Left renal cortex interstitium (tissue), 4 donors: ENCODE measurements at regions not wholly inside any gene's neighbourhood (a gene's known extent, or its start where the extent isn't known, plus 50 kb on each side); places are given as distances from the start of the nearest gene placed in this dataset.

Experiments
- DNase-seq, 4 donors: peaks; one replicate each; pipeline ENCODE4 v3.0.0-alpha.2; 2013; ENCODE audit warnings: low read depth in 4 of 4, low spot score in 2 of 4, missing footprints in 1 of 4

DNA sequence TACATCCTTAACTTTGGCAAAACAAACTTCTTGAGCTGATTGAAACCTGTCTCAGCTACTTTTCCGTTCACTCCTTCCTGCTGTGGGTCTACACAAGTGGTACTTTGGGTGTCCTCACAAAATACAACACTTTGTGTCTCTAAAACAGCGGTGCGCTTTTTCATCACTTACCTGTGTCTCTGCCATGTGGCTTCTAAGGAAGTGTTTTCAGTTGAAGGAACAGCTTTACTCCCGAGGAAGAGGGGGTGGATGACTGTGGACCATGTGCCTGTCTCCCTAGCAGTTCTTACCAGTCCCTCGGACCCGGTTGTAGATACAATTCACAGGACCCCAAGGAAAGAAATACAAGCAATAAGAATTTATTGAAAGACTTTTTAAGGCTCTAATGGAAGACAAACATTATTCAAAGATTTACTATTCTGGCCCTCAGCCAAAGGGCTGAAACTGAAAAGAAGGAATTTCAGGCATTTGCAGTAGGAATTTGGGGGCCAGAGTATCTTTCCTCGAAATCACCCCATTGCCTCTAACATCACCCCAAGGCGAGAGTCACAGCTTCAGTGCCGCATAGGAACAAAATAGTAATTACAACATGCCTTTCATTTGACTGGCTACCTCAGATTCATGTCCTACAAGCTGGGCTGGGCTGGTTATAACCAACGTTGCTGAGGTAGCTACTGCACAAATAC lies 246.3 kb downstream of the ACTR3B start:
- DNase-seq: no peak

DNA sequence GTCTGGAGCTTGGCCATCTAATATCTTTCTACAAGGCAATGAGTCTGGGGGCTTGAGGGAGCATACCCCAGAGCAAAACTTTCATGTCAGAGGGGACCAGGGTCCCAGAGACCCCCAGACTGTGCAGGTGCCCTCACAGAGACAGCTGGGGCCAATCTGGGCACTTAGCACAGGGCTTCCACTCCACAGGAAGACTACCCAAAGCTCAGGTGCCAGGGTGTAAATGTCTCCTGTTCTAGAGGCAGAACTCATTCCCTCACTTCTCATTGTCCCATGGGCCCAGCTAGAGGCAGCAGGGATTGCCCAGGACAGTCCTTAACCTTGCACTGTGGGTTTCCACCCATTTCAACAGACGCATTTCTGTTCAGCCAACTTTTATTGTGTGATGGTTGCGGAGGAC lies 246.9 kb downstream of the ACTR3B start:
- no peak for DNase-seq

DNA sequence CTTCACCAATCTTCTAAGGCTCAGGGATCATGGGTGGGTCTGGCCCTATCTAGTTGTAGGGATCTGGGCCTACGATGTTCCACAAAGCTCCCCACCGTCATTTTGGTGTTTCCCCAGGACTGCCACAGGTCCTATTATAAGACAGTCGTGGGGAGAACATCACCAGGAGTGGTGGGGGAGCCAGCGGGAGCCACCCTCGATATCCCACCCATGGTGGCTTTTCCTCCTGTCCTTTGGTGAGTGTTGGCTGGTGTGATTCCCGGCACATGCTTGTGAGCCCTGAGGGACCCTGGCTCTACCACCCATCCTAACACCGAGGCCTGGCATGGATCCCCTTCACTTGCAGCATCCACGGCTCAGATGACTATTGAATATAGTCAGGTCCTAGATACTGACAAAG lies 247.4 kb downstream of the ACTR3B start:
- no peak for DNase-seq

GRCh38 chr7:153010416-153010815 lies 250.9 kb downstream of the ACTR3B start:
- no peak for DNase-seq

GRCh38 chr7:153012203-153012602 lies 252.7 kb downstream of the ACTR3B start:
- no peak for DNase-seq

DNA sequence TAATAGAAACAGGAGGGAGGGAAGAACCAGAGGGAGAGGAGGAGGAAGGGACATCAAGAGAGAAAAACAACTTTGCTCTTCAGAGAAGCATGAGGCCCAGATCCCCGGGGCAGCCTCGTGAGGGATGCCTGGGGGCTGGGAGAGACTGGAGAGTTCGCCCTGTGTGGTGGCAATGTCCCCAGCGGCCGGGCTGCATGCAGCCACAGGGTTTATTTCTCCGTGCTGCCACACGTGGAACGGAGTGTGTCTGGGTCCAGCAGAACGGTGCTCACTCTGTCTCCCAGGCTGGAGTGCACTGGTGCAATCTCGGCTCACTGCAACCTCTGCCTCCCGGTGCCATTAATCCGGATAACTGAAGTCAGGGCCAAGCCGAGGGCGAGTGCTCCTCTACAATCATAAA lies 257.7 kb downstream of the ACTR3B start:
- no peak for DNase-seq

DNA sequence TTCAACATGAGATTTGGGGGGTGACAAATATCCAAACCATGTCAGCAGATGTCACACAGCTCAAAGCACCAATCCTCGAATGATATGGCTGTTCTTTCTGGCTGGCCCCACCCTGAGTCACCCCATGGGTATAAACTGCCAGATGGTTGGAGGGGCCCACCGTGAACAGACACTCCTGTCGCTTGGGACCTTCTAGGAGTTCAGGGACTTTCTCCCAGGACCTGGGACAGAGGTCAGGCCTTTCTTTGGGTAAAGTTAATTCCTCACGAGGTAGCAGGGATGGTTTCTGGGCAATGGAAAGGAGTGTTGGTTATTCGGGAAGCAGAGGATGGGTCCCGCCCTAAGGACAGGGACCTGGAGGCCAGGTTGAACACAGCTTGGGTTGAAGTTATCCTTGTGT lies 262.0 kb downstream of the ACTR3B start:
- DNase-seq: no peak

DNA sequence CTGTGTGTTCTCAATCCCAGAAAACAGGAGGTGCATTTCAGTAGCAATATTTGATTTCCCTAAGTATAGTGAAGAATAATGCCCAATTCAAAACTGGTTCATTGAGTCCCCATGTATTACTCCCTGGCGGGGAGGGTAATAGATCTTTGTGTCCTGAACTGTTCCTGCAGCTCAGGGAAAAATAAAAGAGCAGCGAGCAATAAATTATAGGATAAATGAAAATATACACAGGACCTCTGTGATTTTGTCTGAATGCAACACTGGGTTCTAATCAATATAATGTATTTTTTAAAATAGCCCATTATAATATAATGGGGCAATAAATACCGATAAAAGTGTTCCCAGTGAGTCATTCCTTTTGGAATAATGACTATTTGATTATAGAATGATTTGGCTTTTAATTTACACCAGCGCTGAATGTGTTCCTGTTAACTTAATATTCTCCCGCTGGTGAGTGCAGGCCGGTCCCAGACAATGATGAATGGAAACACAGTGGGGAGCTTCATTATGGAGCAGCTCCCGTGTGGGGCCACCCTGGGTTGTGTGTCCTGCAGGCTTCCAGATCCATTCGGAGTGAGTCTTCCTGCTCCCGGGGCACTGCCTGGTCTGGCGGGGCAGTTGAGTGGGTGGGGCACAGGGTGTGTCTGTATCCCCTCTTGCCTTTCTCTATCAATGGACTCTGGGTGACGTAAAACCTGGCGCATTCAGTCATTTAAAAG lies 263.1 kb downstream of the ACTR3B start:
- no peak for DNase-seq

GRCh38 chr7:153023194-153023592 lies 263.6 kb downstream of the ACTR3B start:
- DNase-seq: no peak

- no peak for DNase-seq
Observed at GRCh38 chr7:153027210-153027609, 267.7 kb downstream of the ACTR3B start.

GRCh38 chr7:153027904-153028303 lies 268.4 kb downstream of the ACTR3B start:
- DNase-seq: no peak

GRCh38 chr7:153030976-153031375 lies 271.4 kb downstream of the ACTR3B start:
- no peak for DNase-seq

DNA sequence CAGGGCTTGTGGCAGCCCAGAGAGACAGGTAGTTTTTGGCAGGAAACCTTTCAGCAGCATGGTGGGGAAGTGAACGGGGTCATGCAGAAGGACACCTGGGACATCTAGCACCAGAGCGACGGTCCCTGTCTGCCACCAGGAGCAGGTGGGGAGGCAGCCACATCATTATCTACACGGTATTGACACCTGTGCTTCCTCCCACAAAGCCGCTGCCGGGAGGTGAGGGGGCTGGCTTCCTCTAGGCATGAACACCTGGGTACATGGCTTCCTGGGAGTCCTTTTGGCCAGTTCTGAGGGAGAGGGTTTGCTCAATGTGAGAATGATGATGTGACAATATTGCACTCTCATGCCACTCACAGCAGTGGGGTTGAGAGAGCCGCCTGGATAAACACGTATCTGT lies 275.2 kb downstream of the ACTR3B start:
- DNase-seq: no peak

DNA sequence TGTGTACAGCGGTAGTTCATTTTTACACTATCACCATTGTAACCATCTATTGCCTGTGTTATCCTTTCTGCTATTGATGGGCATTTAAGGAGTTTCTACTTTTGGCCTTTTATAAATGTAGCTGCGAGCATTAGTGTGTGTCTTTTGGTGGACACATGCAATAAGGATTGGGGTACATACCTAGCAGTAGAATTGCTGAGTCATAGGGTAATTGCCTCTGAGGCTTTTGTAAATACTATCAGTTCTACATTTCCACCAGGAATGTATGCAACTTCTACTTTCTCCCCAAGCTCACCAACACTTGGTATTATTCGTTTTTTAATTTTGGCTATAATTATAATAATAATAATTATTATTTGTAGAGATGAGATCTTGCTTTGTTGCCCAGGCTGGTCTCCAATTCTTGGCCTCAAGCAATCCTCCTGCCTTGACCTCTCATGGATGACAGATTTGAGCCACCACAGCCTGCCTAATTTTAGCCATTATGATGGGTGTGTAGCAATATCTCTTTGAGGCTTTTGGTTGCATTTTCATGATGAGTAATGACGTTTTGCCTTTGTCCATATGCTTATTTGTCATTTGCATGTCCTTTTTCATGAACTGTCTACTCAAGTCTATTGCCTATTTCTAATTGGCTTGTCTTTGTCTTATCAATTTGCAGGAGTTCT lies 277.0 kb downstream of the ACTR3B start:
- no peak for DNase-seq

- DNase-seq: no peak
Observed at GRCh38 chr7:153043440-153043839, 283.9 kb downstream of the ACTR3B start.

GRCh38 chr7:153044981-153045380 lies 285.4 kb downstream of the ACTR3B start:
- no peak for DNase-seq

DNA sequence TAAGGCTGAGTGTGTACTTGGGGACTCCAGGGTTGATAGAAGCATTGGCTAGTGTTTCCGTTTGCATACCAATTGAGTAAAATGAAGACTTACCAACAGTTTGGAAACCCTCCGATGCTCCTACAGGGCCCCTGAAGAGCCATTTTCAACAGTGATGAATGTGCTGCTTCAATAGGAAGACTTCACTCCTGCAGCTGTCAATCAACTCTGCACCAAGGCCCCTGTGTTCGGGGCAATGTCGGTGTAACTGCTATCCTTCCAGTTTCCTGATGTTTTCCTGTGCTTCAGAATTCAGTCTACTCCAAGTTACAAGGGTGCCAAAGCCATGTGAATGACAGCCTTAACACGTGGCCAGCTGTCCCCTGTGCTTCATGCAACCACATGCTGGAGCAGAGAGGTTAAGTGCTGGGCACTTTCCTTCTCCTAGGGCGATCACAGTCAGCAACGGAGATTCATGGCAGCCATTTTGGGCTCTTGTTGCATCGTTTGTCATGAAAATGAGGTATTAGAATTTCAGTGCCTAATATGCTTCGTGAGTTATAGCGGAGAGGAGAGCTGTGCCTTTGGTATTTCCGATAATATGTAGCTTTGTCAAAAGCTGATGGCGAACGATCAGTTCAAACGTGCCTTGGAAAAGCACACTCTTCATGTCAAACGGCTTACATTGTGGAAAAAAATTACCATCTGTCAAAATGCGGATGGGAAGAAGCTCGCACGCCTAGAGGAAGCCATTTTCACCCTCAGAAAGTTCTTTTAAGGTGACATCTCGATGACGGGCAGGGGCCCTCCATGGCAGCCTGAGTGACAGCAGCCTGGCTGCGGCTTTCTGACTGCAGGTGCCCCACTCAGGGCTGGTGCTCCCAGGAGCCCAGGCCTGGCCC lies 287.8 kb downstream of the ACTR3B start:
- no peak for DNase-seq

DNA sequence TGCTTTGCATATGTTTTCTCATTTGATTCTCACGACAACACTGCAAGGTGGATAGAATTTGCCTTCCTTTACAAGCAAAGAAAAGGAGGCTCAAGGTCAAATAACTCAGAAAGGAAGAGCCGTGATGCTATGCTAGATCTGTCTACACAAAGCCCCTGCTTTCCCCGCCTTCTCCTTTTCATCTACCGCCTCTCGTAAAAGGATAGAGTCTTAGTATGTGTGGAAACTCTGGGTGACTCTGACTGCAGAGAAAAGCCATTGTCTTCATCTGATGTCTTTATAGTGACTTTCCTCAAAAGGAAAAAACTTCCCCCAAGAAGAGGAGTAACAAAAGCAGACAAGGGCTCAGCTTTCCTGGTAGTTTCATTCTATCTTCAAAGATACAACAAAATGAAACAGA lies 292.7 kb downstream of the ACTR3B start:
- DNase-seq: no peak

- DNase-seq: no peak
Observed at GRCh38 chr7:153061910-153062528, 302.5 kb downstream of the ACTR3B start.

DNA sequence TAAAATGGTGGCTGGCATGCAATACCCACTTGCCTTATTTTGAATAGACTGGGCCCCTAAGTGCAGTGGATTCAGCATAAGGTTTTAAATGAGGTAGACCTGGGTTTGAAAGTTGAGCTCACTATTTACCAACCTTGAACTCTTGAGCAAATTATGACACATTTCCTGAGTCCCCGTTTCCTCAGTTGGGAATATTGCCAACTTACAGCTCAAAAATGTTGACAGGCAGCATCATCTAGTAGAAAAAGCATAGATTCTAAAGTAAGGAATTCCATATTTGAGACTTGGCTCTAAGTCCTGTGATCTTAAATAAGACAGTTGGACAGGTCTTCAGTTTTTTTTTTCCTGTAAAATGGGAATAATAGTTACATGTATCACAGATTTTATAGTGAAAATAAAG lies 305.5 kb downstream of the ACTR3B start:
- no peak for DNase-seq

DNA sequence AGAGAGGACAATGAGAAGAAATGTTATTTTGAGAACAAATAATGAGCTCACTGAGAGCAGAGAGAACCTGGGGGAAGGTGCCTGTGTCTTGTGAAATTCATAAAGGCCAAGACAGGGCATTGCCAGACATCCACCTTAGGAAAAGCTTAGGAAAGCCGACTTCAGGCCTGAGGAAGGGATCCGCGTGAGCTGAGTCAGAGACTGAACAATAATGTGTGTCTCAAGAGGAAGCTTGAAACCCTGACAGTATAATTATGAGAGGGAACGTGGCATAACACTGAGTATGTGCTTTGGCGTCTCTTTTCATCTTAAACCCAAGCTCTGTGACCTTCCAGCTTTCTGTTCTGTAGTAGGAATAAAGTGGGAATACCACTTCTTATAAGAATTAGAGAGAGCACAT lies 307.2 kb downstream of the ACTR3B start:
- DNase-seq: no peak
